GM19351 (cell line): ENCODE measurements at regions not wholly inside any gene's neighbourhood (a gene's known extent, or its start where the extent isn't known, plus 50 kb on each side); places are given as distances from the start of the nearest gene placed in this dataset.
"Not testable (repeated sequence)": the region's sequence is repeated elsewhere in the genome, so short reads cannot be mapped to it uniquely, and the experiment has no call there.

Experiments
- ATAC-seq: cut with Tn5 transposase; IDR thresholded peaks from one replicate; pipeline ENCODE4 v1.9.1; 2021; ENCODE audit warnings: mild to moderate bottlenecking, moderate library complexity; ENCODE audit not compliant: unreplicated experiment

DNA sequence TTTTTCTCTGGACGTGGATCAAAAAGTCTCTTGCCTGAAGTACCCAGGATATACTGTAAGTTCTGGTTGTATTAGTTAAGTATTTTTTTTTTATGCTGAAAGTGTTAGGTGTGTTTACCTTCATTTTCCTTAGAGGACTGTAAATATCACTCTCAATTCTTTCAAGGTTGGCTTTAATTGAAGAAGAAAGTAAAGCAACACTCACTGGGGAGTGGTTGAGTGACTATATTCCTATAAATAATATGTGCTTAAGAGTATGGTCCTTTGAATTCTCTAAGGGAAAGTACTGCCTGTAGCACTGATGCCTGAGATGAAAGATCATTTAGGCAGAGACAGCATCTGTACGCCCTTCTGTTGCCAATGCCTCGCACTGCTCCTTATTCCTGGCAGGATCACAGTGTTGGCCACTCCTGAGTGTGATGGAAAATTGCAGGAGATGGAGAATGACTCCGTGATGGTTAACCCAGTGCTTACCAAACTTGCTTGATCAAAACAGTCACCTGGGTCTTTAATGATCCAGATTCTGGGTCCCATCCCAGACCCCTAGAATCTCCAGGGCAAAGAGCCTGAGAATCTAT lies 182.0 kb upstream of the MPDZ start:
- no peak for ATAC-seq

DNA sequence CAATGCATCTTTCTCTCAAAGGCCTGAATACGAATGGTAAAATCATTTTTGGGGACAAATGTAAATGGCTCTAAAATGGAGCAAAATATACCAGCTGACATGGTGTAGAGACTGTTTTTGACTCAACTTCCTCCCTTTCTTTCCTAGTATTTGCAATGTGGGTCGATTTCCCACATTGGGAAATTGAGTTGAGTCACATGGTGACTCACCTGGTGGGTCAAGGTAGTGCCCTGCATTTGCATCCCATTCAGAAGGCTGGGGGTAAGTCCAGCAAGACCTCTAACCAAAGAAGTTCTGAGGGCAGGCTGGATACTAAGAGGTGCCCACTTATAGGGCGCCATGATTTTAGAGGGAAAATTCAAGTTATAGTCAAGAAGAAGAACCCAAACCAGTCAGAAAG lies 179.6 kb upstream of the MPDZ start:
- ATAC-seq, result no peak

DNA sequence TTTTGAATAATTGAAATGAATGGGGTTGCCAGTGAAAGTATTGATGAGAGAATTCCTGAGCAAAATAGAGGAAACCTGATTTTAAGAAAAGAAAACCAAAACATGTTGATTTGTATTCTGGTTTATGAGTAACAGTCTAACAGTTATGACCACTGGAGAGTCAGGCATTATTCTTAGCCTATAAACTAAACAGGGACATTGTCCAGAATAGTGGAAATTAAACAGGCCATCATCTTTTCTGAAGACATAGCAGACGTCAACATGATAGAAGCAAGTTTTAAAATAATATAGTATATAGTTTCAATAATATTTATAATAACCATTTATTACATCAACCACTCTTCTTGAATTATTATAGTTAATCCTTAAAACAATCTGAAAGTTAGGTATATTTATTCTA lies 178.3 kb upstream of the MPDZ start:
- ATAC-seq, result no peak

DNA sequence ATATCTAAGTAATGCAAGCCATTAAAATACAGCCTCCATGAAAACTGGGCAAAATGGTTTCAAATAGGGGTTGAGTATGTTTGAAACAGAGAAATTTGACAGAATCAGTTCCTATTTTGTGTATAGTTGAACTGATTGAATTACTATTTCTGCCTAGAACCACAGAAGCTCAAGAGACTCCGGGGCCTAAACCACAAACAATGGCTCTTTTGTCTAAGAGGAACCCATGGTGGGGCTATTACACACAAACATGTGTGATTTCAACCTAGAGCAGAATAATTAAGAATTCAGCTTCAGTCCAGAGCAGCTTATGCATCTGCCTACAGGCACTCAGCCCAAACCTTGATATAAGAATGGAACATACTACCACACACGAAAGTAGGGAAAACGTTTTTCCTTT lies 171.2 kb upstream of the MPDZ start:
- no peak for ATAC-seq

DNA sequence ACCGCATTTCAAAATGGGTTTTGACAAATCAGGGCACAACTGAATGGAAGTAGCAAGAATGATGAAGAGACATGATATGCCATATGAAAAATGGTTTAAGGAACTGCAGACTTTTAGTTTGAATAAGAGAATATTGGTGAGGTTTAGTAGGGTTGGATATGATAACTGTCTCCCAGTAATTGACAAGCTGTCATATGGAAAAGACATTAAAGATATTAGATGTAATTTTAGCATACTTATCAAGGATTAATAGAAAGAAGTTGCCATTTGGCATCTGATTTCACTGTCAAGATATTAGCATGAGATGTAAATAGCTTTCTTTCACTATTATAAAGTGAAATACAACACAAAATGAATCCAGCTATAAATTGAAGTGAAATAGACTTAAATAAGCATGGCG lies 169.0 kb upstream of the MPDZ start:
- no peak for ATAC-seq

DNA sequence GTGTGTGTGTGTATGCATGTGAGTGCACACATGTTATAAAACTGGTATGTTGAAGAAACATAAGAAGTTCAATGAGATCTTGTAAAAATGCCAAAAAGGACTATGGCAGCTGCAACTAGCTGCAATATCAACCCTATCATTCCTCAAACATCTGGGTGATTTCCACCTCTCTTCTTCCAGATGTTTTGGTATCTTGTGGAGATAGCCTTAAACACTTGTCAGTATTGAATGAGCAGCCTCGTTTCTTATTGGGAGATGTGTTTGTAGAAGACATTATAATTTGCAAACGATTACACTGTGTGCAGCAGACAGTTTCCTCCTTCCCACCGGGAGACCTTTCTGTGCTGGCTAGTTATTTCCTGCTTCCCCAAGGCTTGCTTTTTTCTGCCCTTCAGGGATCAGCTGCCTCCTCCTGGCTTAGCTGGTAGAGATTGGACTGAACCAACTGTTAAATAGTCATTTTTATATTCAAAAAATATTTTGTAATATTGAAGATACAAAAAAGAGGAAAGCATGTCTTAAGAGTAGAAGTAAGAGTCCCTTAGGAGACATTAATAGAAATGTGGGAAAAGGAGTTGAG lies 168.4 kb upstream of the MPDZ start:
- no peak for ATAC-seq

DNA sequence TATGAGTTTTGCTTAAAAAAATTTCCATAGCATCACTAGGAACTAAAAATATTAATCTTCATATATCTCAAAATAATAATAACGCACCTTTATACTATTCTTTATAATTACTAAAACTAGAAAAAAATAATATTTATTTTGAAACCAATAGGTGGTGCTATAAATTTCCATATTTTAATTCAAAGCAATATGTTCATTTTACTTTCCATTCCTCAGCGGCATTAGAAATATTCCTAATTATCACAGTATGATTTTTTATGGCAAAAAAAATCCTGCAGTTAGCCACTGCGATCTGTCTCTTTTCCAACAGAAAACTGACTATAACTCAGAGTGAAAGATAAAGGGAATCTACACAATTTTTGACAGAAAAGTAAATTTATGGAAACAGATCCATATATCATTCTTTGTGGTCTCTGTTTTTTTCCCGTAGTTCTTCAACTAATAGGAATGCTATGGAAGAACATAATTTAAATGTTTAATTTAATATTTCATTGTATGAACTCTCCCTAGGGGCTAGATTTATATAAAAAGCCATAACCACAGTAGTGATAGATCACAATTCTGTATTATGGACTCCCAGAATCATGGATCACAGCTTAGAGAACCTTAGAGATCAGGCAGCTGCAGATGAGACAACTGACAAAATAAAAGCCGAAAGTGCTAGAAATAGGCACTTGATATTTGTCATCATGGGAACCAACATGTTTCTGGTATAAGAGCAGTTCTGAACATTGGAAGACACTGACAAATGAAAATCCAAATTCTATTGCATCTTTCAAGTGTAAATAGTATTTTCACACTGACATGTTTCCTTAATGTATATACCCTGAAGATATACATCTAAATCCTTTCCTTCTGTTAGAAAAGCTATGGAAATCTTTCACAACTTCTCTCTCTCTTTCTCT lies 167.7 kb upstream of the MPDZ start:
- no peak for ATAC-seq

DNA sequence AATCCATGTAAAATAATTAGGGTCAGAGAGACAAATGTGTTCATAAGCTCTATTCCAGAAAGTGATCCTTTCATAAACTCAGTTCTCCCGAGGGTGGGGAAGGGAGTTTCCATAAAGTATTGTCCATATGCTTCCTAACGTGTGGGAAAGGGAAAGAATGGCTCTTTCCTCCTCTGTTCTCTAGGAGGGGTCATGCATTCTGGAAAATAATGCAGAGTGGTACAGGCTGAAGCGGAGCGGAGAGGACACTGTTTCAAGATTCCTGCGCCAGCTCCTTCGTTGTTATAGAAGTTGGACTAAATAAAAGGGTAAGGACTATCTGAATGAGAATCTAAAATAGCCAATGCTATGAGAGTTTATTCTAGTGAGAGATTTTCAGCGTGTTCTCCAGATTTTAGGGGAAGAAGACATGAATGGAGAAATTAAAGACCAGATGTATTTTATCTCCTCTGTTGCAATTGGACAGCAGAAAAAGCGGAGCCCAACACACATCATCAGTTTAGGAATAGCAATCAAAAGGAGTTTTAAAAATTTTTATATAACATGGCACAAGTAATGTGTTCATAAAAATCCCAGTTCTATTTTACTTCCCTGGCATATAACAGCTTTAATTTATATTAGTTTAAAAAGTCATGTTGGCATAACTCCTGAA lies 166.9 kb upstream of the MPDZ start:
- no peak for ATAC-seq

DNA sequence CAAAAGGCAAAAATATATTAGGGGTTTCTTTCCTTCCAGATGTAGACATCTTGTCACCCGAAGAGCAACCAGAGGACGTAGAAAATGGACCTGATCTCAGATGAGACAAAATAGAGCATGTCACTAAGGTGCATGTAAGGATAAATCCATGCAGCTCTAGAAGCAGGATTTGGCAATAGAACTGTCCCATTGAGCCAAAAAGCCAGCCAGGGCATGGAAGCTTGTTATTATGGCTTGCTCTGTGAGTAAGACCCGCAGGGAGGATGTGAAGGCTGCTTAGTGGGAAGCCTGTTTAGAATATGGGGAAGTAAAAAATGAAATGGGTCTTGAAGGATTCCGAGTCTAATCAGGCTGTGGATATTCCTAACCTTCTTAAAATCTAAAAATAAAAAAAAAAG lies 165.6 kb upstream of the MPDZ start:
- ATAC-seq, result no peak

DNA sequence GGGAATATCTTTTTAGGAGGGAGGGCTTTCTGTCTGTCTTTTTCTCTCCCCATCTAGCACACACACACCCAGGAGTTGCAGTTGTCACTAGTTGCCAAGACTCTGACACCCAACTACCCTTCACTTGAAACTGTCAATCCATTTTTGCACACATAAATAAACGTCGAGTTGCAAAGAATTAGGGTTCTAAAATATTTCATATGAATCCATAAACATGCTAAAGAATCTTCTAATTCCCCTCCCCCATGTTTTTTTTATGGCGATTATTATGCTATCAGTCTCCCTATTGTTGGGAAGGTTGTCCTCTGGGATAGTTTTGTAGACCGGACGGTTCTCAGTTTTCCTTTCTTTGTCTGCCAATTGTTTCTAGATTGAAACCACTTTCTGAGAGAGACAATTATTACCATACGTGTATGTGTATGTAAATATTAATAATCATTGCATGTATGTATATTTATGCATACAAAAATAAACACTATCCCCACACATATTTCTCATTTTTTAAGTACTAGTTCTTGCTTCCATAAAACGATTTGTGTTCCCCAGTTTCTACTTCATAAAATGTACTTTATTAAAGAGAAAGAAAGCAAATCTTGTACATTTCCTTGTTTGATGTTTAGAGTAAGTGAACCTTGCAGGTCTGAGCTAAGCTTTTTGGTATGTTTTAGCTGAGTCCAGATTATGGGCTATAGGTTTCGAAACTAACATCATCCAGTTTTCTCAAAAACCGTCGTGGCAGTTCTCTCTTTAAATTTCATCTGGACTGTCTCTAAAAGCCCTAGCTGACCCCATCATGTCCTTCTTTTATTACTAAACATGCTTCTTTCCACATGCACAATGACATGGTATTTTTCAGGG lies 165.0 kb upstream of the MPDZ start:
- no peak for ATAC-seq

DNA sequence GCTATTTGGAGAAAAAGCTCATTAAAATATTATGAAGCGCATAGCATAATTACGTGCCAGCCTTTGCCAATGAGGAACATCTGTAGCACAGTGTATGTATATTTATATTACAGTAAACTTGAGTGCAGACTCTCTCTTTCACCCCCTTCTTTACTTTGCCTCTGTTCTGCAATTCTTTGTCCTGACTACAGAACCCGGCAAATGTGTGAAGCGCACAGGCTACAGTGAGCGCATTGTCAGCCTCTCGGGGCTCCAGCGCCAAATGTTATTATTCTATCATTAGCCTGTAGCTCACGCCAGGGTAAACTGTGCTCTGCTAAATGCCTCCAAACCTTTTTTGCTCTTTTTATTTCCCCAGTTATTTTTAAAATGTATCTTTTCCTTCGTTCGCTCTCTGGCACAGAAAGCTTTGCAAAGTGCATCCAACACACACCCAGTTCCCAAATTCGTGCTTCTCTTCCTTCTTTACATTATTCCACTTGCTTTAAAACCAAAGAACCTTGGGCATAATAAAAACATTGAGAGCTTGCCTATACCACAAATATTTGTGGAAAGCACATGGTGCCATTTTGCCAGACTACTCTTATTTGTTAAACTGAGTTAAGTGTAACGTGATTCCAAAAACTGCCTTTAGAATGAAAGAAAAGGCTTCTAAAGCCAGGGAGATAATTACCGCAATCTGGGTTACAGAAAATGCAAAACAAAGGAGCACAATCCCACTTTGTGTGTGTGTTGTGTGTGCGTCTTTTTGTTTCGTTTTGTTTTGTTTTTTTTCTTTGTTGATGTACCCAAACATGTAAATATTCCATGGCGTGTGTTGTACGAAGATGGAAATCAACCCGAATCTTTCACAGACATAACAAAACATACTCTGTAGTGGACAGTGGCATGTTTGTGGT lies 164.1 kb upstream of the MPDZ start:
- ATAC-seq, result no peak

DNA sequence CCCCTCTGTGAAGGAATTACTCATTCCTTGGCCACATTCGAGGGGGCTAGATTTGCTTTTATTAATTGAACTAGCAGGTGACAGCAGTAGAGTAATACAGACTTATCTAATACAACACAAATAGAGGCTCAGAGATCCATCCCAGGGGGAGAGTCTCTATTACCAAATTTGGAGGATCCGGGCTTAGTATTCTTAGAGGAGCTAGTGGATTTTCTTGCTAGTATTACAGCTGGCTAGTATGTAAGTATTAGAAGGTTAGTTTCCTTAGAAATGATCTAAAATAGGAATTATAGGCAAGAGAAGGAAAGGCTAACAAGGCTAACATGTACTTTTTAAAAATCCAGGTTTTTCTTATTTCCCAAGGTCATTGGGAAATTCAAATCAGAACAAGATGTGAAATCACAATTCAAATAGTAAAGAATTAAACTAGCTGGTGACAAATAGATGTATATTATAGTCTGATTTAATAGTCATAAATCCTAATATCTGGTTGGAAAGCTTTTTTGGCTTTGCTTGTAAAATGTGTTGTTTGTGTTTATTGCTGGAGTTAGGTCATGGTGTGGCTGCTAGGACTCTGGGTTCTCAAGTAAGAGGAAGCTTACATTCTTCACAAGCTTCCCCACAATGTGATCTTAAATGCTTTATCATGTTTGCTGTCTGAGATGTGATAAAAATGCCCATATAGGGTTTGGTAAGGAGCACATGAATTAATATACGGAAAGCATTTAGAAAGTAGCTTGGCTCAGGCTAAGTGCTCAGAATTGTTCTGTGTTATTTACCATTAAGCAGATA lies 160.4 kb upstream of the MPDZ start:
- ATAC-seq, result no peak

DNA sequence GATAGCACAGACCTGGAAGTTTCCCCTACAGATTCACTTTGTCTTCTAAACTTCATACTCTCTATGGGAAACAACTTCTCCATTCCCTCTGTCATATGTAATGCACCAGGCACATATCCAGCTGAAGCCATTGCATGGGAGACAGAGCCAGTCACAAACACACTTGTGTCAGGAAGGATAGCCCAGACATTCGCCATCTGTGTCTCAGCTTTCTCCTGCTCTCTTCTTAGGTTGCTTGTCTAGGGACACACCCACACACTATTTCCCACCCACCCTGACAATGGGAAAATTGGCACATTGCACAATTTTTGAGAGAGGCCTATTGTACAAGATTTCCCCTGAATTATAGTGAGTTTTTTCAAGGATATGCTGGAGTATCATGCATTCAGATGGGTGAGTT lies 158.4 kb upstream of the MPDZ start:
- ATAC-seq, result no peak

DNA sequence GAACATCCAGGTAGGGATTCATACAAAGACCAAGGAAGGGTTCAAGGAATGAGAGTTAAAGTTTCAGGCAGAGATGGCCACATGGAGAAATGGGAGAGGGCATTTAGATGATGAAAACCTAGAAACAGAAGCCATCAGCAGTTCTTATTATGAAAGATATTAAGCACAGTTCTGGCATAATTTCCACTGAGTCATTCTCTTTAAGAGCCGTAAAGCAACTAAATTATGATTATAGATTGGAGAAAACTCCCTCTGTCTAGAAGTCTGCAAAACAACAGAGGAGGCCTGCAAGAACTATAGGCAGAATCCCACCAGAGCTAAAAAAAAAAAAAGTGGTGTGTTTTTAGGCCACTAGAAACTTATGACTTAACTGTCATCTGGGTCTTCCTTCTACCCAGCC lies 157.1 kb upstream of the MPDZ start:
- no peak for ATAC-seq

DNA sequence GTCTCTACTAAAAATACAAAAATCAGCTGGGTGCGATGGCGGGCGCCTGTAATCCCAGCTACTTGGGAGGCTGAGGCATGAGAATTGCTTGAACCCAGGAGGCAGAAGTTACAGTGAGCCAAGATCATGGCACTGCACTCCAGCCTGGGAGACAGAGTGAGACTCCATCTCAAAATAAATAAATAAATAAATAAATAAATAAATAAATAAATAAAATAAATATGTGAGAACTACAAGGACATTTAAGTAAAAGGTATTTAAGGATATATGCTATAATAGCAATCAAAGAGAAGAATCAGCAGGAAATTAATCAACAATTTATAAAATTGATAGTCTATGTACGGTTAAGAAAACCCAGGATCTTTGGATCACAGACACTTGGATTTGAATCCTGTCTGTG lies 154.0 kb upstream of the MPDZ start:
- ATAC-seq, result not testable (repeated sequence)

DNA sequence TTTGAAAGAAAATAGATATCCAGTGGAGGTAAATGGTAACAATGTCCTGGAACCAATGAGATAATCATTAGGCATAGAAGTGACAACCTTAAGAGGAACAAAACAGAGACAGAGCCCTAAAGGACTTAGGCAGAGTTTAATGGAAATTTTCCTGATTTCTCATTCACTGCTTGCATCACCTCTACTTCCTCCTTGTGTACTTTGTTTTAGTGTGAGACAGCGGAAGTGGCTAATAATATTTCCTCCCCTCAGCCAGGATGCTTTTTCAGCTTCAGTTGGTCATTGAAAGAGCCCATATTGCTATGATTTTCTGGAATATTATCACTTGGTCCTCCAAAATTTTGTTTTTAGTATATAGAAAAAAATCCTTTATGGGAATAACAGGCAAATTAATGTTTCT lies 153.4 kb upstream of the MPDZ start:
- no peak for ATAC-seq

DNA sequence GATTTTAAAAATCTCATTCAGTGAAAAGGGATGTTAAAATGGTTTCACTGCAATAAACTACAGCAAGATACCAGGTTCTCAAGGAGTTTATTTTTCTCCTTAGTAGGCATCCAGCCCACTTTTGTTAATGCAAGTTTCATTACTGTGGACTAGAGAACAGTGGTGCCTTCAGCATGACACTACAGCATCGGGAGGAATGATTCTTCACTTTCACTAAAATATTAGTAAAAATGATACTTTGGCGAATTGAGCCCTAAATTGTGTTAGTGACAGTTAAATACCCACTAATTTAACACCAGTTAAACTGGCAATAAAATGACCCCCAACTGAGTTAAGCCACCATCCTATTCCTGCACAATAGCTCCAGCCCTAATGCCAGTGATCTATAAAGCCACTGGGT lies 152.2 kb upstream of the MPDZ start:
- ATAC-seq, result no peak

DNA sequence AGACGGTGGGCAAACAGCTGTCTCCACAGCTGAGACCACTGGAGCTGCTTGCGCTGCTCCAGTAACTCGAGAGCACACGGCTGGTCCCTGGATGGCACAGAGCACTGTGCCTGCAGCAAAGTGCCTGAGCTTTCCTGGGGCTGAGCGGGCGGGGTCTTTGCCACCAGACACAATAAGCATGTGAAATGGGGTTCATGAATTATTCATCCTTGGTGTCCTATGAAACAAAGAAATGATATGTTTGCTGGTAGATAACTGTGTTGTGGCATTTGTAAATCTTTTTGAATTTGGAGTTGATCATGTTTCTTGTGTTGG lies 151.7 kb upstream of the MPDZ start:
- no peak for ATAC-seq
